IPS-NIHi11 (cell line): ENCODE measurements at regions not wholly inside any gene's neighbourhood (a gene's known extent, or its start where the extent isn't known, plus 50 kb on each side); places are given as distances from the start of the nearest gene placed in this dataset.
"Not testable (repeated sequence)": the region's sequence is repeated elsewhere in the genome, so short reads cannot be mapped to it uniquely, and the experiment has no call there.

ENCODE experiments used
- DNase-seq: peaks from one replicate; pipeline ENCODE4 v3.0.0; 2012; ENCODE audit warnings: mixed read lengths, low spot score

- no peak for DNase-seq
These were observed 717.3 kb downstream of the MATN1 start for GRCh38 chr1:30005972-30006619.

GRCh38 chr1:30001732-30002039, 721.7 kb downstream of the MATN1 start:
- DNase-seq: no peak

GRCh38 chr1:30001011-30001731, 722.2 kb downstream of the MATN1 start:
- no peak for DNase-seq

- DNase-seq: no peak
These were observed 723.1 kb downstream of the MATN1 start for GRCh38 chr1:30000266-30000665.

- DNase-seq: no peak
These were observed 723.8 kb downstream of the MATN1 start for GRCh38 chr1:29999595-29999994.

GRCh38 chr1:29998686-29999085, 724.7 kb downstream of the MATN1 start:
- no peak for DNase-seq

GRCh38 chr1:29997818-29998217, 725.6 kb downstream of the MATN1 start:
- not testable (repeated sequence) for DNase-seq

GRCh38 chr1:29993950-29994349, 729.4 kb downstream of the MATN1 start:
- no peak for DNase-seq

GRCh38 chr1:29991815-29992214, 731.6 kb downstream of the MATN1 start:
- no peak for DNase-seq

- peak; percentile 83 for DNase-seq
These were observed 732.4 kb downstream of the MATN1 start for GRCh38 chr1:29991025-29991424.

- DNase-seq: no peak
These were observed 733.1 kb downstream of the MATN1 start for GRCh38 chr1:29990304-29990703.

- peak; percentile 17 for DNase-seq
These were observed 736.4 kb downstream of the MATN1 start for GRCh38 chr1:29986986-29987385.

- no peak for DNase-seq
These were observed 737.8 kb downstream of the MATN1 start for GRCh38 chr1:29985606-29985945.

- DNase-seq: no peak
These were observed 738.4 kb downstream of the MATN1 start for GRCh38 chr1:29984862-29985605.

GRCh38 chr1:29984166-29984861, 739.1 kb downstream of the MATN1 start:
- DNase-seq: no peak

GRCh38 chr1:29983321-29983720, 740.1 kb downstream of the MATN1 start:
- no peak for DNase-seq

- no peak for DNase-seq
These were observed 741.7 kb downstream of the MATN1 start for GRCh38 chr1:29981586-29982239.

GRCh38 chr1:29977550-29977949, 741.2 kb downstream of the PTPRU start:
- DNase-seq: no peak

- peak; percentile 53 for DNase-seq
These were observed 738.8 kb downstream of the PTPRU start for GRCh38 chr1:29975036-29975694.

- DNase-seq: peak; percentile 68
These were observed 738.0 kb downstream of the PTPRU start for GRCh38 chr1:29974316-29974724.

GRCh38 chr1:29973406-29973805, 737.1 kb downstream of the PTPRU start:
- DNase-seq: no peak
